Muscle layer of duodenum (tissue), 2 donors: ENCODE measurements at regions not wholly inside any gene's neighbourhood (a gene's known extent, or its start where the extent isn't known, plus 50 kb on each side); places are given as distances from the start of the nearest gene placed in this dataset.

Source experiments
- H3K27ac ChIP-seq: one replicate; pipeline ENCODE4 v1.7.0; 2013; ENCODE audit warnings: mild to moderate bottlenecking, low read length
- H3K27me3 ChIP-seq: one replicate; pipeline ENCODE4 v1.7.0; 2013; ENCODE audit warnings: low read depth, mild to moderate bottlenecking, control low read depth, low read length
- H3K36me3 ChIP-seq, 2 donors: one replicate each; pipeline ENCODE4 v1.7.0; 2013; ENCODE audit warnings: low read length in 2 of 2, control low read depth in 1 of 2, mild to moderate bottlenecking in 1 of 2; ENCODE audit not compliant: insufficient read depth in 2 of 2, control insufficient read depth in 1 of 2
- H3K4me1 ChIP-seq, 2 donors: one replicate each; pipeline ENCODE4 v1.7.0; 2013; ENCODE audit warnings: low read length in 2 of 2, mild to moderate bottlenecking in 2 of 2, control low read depth in 1 of 2, moderate library complexity in 1 of 2; ENCODE audit not compliant: insufficient read depth in 2 of 2, control insufficient read depth in 1 of 2
- H3K4me3 ChIP-seq, 2 donors: one replicate each; pipeline ENCODE4 v1.7.0; 2013; ENCODE audit warnings: low read length in 2 of 2, low read depth in 1 of 2, mild to moderate bottlenecking in 1 of 2
- H3K9me3 ChIP-seq, 2 donors: one replicate each; pipeline ENCODE4 v1.7.0; 2013; ENCODE audit warnings: low read length in 2 of 2, control low read depth in 1 of 2, mild to moderate bottlenecking in 1 of 2; ENCODE audit not compliant: control insufficient read depth in 1 of 2
- donor health status: healthy.

- H3K4me3 ChIP-seq, result no peak overlapping the region
- no peaks in the 10 kb centered on the region for H3K36me3 ChIP-seq
- no peak overlapping the region for H3K27ac ChIP-seq
- H3K27me3 ChIP-seq, result no peaks in the 10 kb centered on the region
- peaks cover 0 to 19% of the 10 kb centered on the region in 2 donors for H3K4me1 ChIP-seq
- no peaks in the 10 kb centered on the region for H3K9me3 ChIP-seq
These were observed 408.2 kb upstream of the CCDC196 start for GRCh38 chr14:66078006-66078405.

DNA sequence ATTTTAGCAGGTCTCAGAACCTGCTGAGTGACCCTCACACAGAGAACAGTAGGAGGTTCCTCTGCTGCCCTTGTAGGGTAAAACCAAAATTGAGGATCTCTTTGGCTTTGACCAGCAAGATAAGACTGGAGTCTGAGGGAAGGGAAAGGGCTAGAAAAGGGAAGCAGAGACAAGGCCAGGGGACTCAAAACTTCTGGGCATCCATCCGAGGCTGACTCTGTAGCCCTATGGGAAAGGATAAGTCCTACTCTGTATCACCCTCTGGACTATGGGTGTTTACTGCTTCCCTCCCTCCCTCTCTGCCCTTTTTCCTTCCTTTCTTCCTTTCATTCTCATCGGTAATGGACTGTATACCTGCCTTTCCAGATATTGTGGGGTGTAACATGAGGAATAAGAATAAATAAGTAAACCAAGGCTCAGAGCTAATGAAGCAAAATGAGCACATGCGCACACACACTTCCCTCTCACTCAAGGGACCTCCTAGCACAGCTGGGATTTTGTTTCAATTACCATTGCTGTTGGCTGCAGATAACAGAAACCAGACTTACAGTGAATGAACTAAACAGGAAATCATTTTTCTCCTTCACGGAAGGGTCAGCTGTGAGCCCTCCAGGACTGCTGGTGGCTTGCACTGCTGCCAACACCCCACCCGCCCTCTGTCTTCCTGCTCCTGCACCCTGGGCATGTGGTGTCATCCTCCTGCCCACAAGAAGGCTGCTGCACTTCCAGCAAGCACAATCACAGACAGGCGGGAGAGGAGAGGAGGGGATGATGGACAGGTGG is 404.4 kb upstream of the CCDC196 start:
- H3K9me3 ChIP-seq, result no peaks in the 10 kb centered on the region
- H3K27me3 ChIP-seq, result no peaks in the 10 kb centered on the region
- no peak overlapping the region for H3K4me3 ChIP-seq
- peaks cover 0 to 15% of the 10 kb centered on the region in 2 donors for H3K4me1 ChIP-seq
- no peak overlapping the region for H3K27ac ChIP-seq
- H3K36me3 ChIP-seq, result no peaks in the 10 kb centered on the region

DNA sequence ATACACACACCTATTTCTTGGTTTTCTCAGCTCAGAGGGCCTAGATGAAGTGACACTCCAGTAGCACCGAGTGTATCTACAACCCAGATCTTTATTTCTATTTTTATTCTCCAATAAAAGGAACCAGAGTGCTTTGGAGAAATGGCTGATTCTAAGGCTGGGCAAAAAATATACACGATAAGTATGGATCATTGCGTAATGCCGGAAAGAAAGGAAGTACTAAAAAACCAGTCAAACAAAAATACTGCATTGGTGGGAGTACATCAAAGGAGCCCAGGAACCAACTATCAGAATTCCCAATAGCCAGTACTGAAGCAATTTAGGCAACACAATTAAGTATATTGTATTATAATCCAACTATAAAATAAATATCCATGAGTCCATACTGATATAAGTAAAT is 400.9 kb upstream of the CCDC196 start:
- no peak overlapping the region for H3K4me3 ChIP-seq
- H3K36me3 ChIP-seq, result no peaks in the 10 kb centered on the region
- H3K9me3 ChIP-seq, result no peaks in the 10 kb centered on the region
- H3K27me3 ChIP-seq, result no peaks in the 10 kb centered on the region
- H3K27ac ChIP-seq, result no peak overlapping the region
- peaks cover 0 to 4% of the 10 kb centered on the region in 2 donors for H3K4me1 ChIP-seq

DNA sequence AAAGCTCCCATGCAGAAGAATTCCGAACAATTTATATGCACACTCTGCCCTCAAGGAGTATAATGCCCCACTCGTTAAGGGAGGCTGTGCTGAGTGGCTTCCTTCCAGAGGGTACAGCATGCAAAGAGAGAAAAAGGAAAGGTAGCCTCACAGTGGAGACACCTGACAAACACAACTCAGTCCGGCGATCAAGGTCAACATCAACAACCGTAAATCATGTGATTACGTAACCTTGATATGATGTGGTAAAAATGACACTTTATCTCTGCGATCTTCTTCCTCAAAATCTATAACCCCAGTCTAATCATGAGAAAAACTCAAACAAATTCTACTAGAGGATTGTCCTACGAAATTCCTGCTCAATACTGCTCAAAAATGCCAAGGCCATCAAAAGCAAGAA is 400.5 kb upstream of the CCDC196 start:
- Histone ChIP-seq H3K27me3 (no peaks in the 10 kb centered on the region), H3K4me3 (no peak overlapping the region), H3K4me1 (peaks cover 0 to 4% of the 10 kb centered on the region in 2 donors), H3K36me3 (no peaks in the 10 kb centered on the region), H3K9me3 (no peaks in the 10 kb centered on the region), H3K27ac (no peak overlapping the region)

GRCh38 chr14:66087231-66087630 is 398.9 kb upstream of the CCDC196 start:
- Histone ChIP-seq H3K4me3 (no peak overlapping the region), H3K4me1 (no peaks in the 10 kb centered on the region), H3K9me3 (no peaks in the 10 kb centered on the region), H3K36me3 (no peaks in the 10 kb centered on the region), H3K27me3 (no peaks in the 10 kb centered on the region), H3K27ac (no peak overlapping the region)

DNA sequence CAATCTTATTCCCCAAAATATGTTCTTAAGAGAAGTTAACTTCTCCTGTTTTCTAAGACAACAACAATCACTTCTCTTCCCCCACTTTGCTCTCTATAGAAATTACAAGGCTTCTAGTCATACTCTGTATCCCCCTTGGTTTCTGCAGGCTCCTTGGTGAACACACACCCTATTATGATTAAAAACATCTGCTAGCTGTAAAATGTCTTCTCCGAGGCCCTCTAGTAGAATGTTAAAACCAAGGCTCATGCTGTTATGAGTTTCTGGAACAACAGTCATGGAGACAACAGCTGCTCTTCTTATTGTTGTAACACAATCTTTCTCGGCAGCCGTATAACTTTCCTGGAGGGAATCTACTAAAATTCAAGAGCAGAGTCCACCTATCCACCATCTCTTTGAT is 397.5 kb upstream of the CCDC196 start:
- Histone ChIP-seq H3K4me3 (no peak overlapping the region), H3K27me3 (no peaks in the 10 kb centered on the region), H3K36me3 (no peaks in the 10 kb centered on the region), H3K27ac (no peak overlapping the region), H3K4me1 (no peaks in the 10 kb centered on the region), H3K9me3 (no peaks in the 10 kb centered on the region)

DNA sequence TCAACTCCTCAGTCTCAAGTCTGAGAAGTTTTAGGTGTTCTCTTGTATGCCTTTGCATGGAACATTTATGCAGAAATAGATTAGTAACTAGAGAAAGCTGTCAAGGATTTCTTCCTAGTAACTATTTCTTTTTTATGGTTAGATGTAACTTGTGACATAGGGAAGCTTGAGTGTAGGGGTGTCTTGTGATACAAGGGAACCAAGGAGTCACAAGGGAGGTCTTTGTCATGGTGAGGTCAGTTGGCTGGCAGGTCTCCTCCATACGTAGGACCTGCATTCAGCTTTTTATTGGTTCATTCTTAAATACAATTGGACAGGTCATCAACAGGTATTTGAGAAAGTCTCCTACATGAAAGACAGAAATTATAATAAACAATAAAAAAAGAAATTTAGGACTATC is 394.0 kb upstream of the CCDC196 start:
- Histone ChIP-seq H3K9me3 (no peaks in the 10 kb centered on the region), H3K27me3 (no peaks in the 10 kb centered on the region), H3K36me3 (no peaks in the 10 kb centered on the region), H3K4me1 (no peaks in the 10 kb centered on the region), H3K27ac (no peak overlapping the region), H3K4me3 (no peak overlapping the region)

DNA sequence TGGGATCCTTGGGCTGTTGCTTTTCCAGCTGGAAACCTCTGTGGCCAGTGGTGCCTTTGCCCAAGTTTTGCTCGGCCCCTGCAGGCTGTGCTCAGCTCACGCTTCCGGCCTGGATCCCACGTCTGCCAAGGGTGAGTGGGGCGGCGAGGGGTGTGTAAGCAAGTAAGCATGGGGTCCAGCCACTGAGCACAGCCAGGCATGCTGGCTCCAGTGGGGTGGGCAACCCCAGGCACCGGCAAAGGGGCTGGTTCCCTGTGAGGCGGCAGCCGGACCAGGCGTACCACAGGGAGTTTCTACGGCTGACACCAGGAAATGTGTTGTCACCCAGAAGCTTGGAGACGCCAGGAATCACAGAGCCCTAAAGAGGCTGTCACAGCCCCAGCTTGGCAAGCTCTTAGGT is 393.4 kb upstream of the CCDC196 start:
- no peaks in the 10 kb centered on the region for H3K27me3 ChIP-seq
- H3K27ac ChIP-seq, result no peak overlapping the region
- no peaks in the 10 kb centered on the region for H3K36me3 ChIP-seq
- no peak overlapping the region for H3K4me3 ChIP-seq
- no peaks in the 10 kb centered on the region for H3K4me1 ChIP-seq
- no peaks in the 10 kb centered on the region for H3K9me3 ChIP-seq

GRCh38 chr14:66094001-66094727 is 392.0 kb upstream of the CCDC196 start:
- H3K4me3 ChIP-seq, result no peak overlapping the region
- no peaks in the 10 kb centered on the region for H3K36me3 ChIP-seq
- H3K27me3 ChIP-seq, result no peaks in the 10 kb centered on the region
- H3K9me3 ChIP-seq, result no peaks in the 10 kb centered on the region
- H3K27ac ChIP-seq, result no peak overlapping the region
- no peaks in the 10 kb centered on the region for H3K4me1 ChIP-seq

- no peaks in the 10 kb centered on the region for H3K4me1 ChIP-seq
- H3K27ac ChIP-seq, result no peak overlapping the region
- no peaks in the 10 kb centered on the region for H3K27me3 ChIP-seq
- no peak overlapping the region for H3K4me3 ChIP-seq
- no peaks in the 10 kb centered on the region for H3K36me3 ChIP-seq
- H3K9me3 ChIP-seq, result no peaks in the 10 kb centered on the region
These were observed 386.7 kb upstream of the CCDC196 start for GRCh38 chr14:66099451-66099850.

GRCh38 chr14:66099931-66100330 is 386.2 kb upstream of the CCDC196 start:
- no peaks in the 10 kb centered on the region for H3K36me3 ChIP-seq
- no peak overlapping the region for H3K4me3 ChIP-seq
- no peaks in the 10 kb centered on the region for H3K4me1 ChIP-seq
- H3K27me3 ChIP-seq, result no peaks in the 10 kb centered on the region
- no peak overlapping the region for H3K27ac ChIP-seq
- H3K9me3 ChIP-seq, result no peaks in the 10 kb centered on the region
